Epithelial cell of esophagus (primary cell): ENCODE measurements at regions not wholly inside any gene's neighbourhood (a gene's known extent, or its start where the extent isn't known, plus 50 kb on each side); places are given as distances from the start of the nearest gene placed in this dataset.

ENCODE experiments used
- DNase-seq: peaks from one replicate; pipeline ENCODE4 v3.0.0; 2010; ENCODE audit warnings: low read depth
- H3K4me3 ChIP-seq: 2 replicates; pipeline ENCODE4 v1.5.1; 2011; ENCODE audit warnings: mild to moderate bottlenecking, low read length, control low read depth
- CTCF ChIP-seq: IDR thresholded peaks from 2 replicates; pipeline ENCODE4 v1.5.1; 2011; ENCODE audit warnings: low read depth, mild to moderate bottlenecking, low read length, control low read depth, inconsistent platforms; ENCODE audit not compliant: insufficient read depth; ENCODE audit errors: missing control alignments

DNA sequence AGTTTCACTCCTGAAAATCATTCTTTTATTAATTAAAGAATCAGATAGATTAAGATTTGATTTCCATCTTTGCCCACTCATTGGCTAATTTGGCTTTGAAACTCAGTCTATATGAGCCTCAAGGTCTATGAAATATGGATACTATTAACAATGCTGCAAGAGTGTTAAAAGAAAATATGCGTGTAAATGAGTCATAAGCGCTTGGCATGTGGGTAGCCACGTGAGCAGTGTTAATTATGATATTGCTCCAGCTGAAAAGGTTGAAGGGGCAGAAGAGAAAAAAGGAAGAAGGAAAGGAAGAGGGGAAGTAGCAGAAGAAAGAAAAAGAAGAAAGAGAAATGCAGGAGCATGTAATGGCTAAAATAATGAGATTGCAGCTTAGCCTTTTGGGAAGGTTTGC is 151.4 kb downstream of the CHRM3 start:
- no peak for TF ChIP-seq CTCF
- no peak overlapping the region for H3K4me3 ChIP-seq
- DNase-seq = no peak

GRCh38 chr1:239538239-239538988 is 152.0 kb downstream of the CHRM3 start:
- DNase-seq = no peak

DNA sequence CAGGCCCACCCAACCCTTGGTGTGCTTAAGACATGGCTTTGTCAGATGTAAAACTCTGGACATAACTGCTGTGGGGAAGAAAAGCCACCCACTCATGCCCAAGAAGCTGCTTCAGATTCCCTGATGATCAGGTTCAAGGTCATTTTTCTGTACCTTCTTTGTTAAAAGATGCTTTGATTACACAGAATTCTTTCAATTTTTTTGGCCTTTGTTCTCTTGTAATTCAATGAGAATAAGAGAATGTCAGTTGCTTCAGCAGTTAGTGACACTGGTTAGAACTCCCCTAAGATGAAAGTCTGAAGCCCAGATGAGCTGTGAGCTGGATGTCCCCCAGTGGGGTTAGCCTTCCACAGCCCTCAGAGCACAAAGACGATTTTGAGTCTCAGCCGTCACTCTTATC is 152.7 kb downstream of the CHRM3 start:
- TF ChIP-seq CTCF = no peak
- no peak overlapping the region for H3K4me3 ChIP-seq
- DNase-seq = no peak

More at GRCh38 chr1:239538239-239538988, 152.0 kb downstream of the CHRM3 start:
- H3K4me3 ChIP-seq = no peak overlapping the region
- no peak for TF ChIP-seq CTCF

- no peak for TF ChIP-seq CTCF
- DNase-seq = no peak
- no peak overlapping the region for H3K4me3 ChIP-seq
Observed at GRCh38 chr1:239539812-239540211, 153.4 kb downstream of the CHRM3 start.

- TF ChIP-seq CTCF = no peak
- no peak for DNase-seq
Observed at GRCh38 chr1:239543873-239544272, 157.5 kb downstream of the CHRM3 start.

DNA sequence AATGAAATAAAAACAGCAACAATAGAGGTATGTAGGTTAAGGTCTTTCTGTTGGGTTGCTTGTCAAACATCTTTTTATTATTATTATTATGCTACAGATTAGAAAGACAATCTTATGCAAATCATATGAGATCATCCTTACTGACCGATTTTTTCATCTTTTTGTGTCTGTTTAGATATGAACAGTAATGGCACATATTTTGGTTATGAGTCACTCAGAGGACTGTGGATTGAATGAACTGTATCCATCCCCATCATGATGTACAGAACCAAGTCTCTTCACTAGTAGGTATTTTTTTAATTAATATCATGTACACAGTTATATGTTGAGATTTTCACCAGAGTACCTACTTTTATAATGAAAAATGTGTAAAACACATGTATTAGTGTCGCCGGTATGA is 159.1 kb downstream of the CHRM3 start:
- TF ChIP-seq CTCF = no peak
- H3K4me3 ChIP-seq = no peak overlapping the region
- DNase-seq = no peak

More at GRCh38 chr1:239543873-239544272, 157.5 kb downstream of the CHRM3 start:
- no peak overlapping the region for H3K4me3 ChIP-seq

- H3K4me3 ChIP-seq = no peak overlapping the region
- no peak for TF ChIP-seq CTCF
- DNase-seq = no peak
Observed at GRCh38 chr1:239547987-239548386, 161.6 kb downstream of the CHRM3 start.
